Occipital lobe (tissue), 1 donor: ENCODE measurements at regions not wholly inside any gene's neighbourhood (a gene's known extent, or its start where the extent isn't known, plus 50 kb on each side); places are given as distances from the start of the nearest gene placed in this dataset.

Experiments used
- DNase-seq: peaks from one replicate; lab custom pipeline; 2025; lab: John Stamatoyannopoulos, UW

- no peak for DNase-seq
Measured at GRCh38 chr20:48158014-48158413, 372.7 kb upstream of the SULF2 start.

GRCh38 chr20:48156951-48157700, 371.8 kb upstream of the SULF2 start:
- DNase-seq, result no peak

GRCh38 chr20:48156521-48156920, 371.2 kb upstream of the SULF2 start:
- no peak for DNase-seq

- DNase-seq, result no peak
Measured at GRCh38 chr20:48155268-48155667, 370.0 kb upstream of the SULF2 start.

GRCh38 chr20:48154040-48154765, 368.9 kb upstream of the SULF2 start:
- no peak for DNase-seq

GRCh38 chr20:48153523-48153922, 368.2 kb upstream of the SULF2 start:
- peak; percentile 51 for DNase-seq

GRCh38 chr20:48153103-48153502, 367.8 kb upstream of the SULF2 start:
- no peak for DNase-seq

- no peak for DNase-seq
Measured at GRCh38 chr20:48150568-48150967, 365.3 kb upstream of the SULF2 start.

- DNase-seq, result no peak
Measured at GRCh38 chr20:48149902-48150301, 364.6 kb upstream of the SULF2 start.

GRCh38 chr20:48148916-48149672, 363.8 kb upstream of the SULF2 start:
- DNase-seq, result no peak

GRCh38 chr20:48148020-48148419, 362.7 kb upstream of the SULF2 start:
- DNase-seq, result no peak

GRCh38 chr20:48147311-48147710, 362.0 kb upstream of the SULF2 start:
- no peak for DNase-seq

GRCh38 chr20:48146877-48147276, 361.6 kb upstream of the SULF2 start:
- no peak for DNase-seq

- DNase-seq, result no peak
Measured at GRCh38 chr20:48146308-48146707, 361.0 kb upstream of the SULF2 start.

- DNase-seq, result no peak
Measured at GRCh38 chr20:48143435-48144081, 358.3 kb upstream of the SULF2 start.

- no peak for DNase-seq
Measured at GRCh38 chr20:48142516-48142773, 357.2 kb upstream of the SULF2 start.

- DNase-seq, result no peak
Measured at GRCh38 chr20:48141660-48142515, 356.6 kb upstream of the SULF2 start.

- DNase-seq, result no peak
Measured at GRCh38 chr20:48139262-48140041, 354.2 kb upstream of the SULF2 start.

GRCh38 chr20:48132834-48133233, 347.6 kb upstream of the SULF2 start:
- no peak for DNase-seq

- no peak for DNase-seq
Measured at GRCh38 chr20:48131581-48131980, 346.3 kb upstream of the SULF2 start.
